Non-pigmented ciliary epithelial cell (primary cell): ENCODE measurements at regions not wholly inside any gene's neighbourhood (a gene's known extent, or its start where the extent isn't known, plus 50 kb on each side); places are given as distances from the start of the nearest gene placed in this dataset.

Experiments used
- DNase-seq: peaks from one replicate; pipeline ENCODE4 v3.0.0-alpha.2; 2010; ENCODE audit warnings: low read depth

GRCh38 chr5:175805256-175806011 lies 65.9 kb upstream of the CPLX2 start:
- no peak for DNase-seq

GRCh38 chr5:175808711-175809110 lies 62.7 kb upstream of the CPLX2 start:
- no peak for DNase-seq

DNA sequence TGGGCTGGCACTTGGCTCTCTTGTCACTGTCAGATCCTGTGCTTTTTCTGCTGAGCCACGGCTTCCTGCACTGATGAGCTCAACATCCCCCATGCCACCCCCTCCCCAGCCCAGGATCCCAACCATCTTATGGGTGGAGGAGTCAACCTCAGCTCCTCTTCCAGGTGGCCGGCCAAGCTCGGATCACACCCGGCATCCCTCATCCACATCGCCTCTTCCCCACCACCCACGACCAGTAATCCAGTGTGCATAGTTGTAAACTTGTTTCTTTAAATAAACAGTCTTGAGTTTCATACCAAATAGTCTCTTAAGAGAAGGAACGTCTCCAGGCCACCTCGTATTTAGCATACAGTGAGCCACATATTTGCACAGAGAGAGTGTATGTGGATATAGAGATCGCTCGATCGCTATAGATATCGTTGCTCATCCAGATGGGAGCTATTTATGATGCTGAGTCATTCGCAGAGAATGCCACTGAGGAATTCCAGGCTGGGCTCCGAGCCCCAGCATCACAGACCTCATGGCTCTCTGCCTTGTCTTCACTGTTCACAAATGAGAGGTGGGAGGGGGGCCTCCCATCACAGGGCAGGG lies 61.8 kb upstream of the CPLX2 start:
- DNase-seq: peak; percentile 71

DNA sequence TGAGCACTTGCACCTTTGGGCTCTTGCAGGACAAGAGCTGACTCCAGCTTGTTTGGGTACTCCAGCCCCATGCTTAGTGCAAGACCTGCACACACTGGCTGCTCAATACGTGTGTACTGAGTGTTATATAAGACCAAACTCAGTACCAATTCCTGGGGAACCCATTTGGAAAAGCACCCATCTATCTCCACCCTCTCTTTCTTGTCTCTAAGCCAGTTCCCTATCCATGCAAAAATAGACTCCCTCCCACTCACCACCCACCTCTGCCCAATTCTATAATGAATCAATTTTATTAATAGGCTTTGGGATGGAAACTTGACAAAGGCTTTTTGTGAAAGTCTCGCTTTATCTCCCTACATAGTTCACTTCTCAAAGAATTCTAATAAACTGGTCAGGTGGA lies 60.9 kb upstream of the CPLX2 start:
- DNase-seq: no peak

GRCh38 chr5:175811589-175811988 lies 59.8 kb upstream of the CPLX2 start:
- no peak for DNase-seq

DNA sequence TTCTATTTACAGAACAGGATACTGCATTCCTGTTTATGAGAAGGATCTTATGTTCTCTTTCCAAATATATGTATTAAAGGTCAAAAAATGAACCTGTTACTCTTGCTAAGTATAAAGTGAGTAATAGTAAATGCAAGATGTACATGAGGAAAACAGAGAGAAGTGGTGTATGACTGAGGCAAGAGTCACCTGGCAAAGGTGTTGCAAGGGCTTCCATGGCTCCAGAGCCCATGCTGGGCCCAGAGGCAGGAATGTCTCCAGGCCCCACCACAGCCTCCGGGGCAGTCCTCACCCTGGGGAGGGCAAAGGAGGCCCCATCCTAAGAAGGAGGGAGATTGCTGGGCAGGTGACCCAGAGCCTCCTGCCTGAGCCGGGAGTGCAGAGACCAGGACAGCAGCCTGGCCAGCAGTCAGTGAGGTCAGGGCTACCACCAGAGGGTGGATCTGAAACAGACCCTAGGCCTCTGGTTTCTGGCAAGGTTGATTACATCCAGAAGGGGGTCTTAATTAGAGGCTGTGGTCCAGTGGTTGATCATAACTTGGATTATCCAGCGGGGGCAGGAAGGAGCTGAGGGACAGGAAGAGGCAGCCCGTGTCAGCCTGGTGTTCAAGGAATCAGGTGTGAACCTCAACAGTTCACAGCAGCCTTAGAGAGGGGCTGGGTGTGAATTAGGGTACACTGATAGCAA lies 57.3 kb upstream of the CPLX2 start:
- DNase-seq: no peak

DNA sequence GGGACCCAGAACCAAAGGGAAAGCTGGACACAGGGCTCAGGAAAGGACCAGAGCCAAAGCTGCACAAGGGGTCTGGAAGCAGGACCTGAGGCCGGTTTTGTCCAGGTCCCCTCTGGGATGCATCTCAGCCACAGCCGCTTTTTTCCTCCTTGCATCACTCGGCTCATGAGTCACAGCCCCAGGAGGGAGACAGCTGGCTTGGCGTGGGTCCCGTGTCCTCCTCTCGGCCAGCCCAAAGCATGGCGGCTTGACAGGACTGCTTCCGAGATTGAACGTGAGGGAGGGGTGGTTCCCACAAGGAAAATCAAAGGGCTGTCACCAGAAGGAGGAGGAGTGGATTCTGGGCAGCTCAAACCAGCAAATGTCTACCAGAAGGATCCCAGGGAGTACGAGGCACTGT lies 56.7 kb upstream of the CPLX2 start:
- no peak for DNase-seq

DNA sequence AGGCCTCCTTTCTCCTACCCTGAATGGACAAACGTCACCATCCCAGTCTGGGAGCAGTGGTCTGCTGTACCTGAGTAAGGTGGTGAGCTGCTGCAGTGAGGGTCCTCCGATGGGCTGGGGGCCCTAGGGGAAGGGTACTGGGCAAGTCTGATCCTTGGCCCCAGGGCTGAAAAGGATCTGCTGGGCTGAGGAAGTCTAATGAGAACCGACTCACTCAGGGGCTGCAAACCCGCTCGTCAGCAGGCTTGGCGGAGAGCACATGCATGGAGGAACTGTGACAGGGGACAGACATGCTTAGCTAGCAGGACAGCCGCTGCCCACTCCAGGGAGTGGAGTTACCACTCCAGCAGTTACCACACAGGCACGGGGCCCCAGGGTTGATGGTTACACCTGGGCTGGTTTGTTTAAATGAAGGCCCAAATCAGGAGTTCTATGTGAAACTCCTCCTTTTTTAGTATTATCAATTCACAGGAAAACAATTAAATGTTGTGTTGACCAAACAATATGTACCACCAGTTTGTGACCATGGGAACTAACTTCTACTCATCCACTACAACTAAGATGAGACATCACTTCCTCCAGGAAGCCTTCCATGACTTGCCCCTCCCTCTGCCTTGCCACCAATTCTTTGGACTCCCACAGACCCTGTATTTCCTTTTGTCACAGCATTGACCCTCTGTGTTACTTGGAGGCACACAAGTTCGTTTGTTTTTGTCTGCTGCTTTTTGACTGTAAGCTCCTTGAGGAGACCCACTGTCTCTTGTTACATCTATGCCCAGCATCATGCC lies 56.1 kb upstream of the CPLX2 start:
- DNase-seq: no peak

GRCh38 chr5:175816348-175816747 lies 55.0 kb upstream of the CPLX2 start:
- DNase-seq: no peak

GRCh38 chr5:175819090-175819425 lies 52.3 kb upstream of the CPLX2 start:
- DNase-seq: no peak

GRCh38 chr5:175820230-175820629 lies 51.1 kb upstream of the CPLX2 start:
- DNase-seq: no peak
